Osteocyte (in vitro differentiated cells): ENCODE measurements at regions not wholly inside any gene's neighbourhood (a gene's known extent, or its start where the extent isn't known, plus 50 kb on each side); places are given as distances from the start of the nearest gene placed in this dataset.

Experiments used
- DNase-seq: peaks from one replicate; pipeline ENCODE4 v3.0.0; 2021; ENCODE audit warnings: mixed read lengths; ENCODE audit not compliant: unreplicated experiment; ENCODE audit errors: extremely low spot score
- H3K27ac Mint-ChIP-seq: one replicate; pipeline ENCODE4 v1.8.0; 2021; ENCODE audit warnings: mild to moderate bottlenecking, mixed read lengths; ENCODE audit not compliant: unreplicated experiment
- H3K27me3 Mint-ChIP-seq: one replicate; pipeline ENCODE4 v1.8.0; 2021; ENCODE audit warnings: mixed read lengths; ENCODE audit not compliant: unreplicated experiment
- H3K36me3 Mint-ChIP-seq: one replicate; pipeline ENCODE4 v1.8.0; 2021; ENCODE audit warnings: mixed read lengths; ENCODE audit not compliant: unreplicated experiment
- H3K4me1 Mint-ChIP-seq: one replicate; pipeline ENCODE4 v1.8.0; 2021; ENCODE audit warnings: mixed read lengths; ENCODE audit not compliant: unreplicated experiment
- H3K4me3 Mint-ChIP-seq: one replicate; pipeline ENCODE4 v1.8.0; 2021; ENCODE audit warnings: mild to moderate bottlenecking, moderate library complexity, mixed read lengths; ENCODE audit not compliant: unreplicated experiment
- H3K9me3 Mint-ChIP-seq: one replicate; pipeline ENCODE4 v1.8.0; 2021; ENCODE audit warnings: mixed read lengths; ENCODE audit not compliant: unreplicated experiment
- CTCF ChIP-seq: fragments of 200-600 bp; sonication (generic); IDR thresholded peaks from 2 replicates; pipeline ENCODE4 v1.5.0; 2021; ENCODE audit warnings: antibody characterized with exemption, mild to moderate bottlenecking, moderate library complexity

GRCh38 chr1:106698660-106699059 lies 357.8 kb upstream of the PRMT6 start:
- Mint-ChIP-seq H3K9me3 (peaks cover 29% of the 10 kb centered on the region), H3K4me3 (no peak overlapping the region), H3K27ac (no peak overlapping the region), H3K36me3 (no peaks in the 10 kb centered on the region), H3K27me3 (no peaks in the 10 kb centered on the region), H3K4me1 (no peaks in the 10 kb centered on the region)
- TF ChIP-seq CTCF, result no peak
- DNase-seq, result no peak

- no peak for DNase-seq
- Mint-ChIP-seq H3K27me3 (no peaks in the 10 kb centered on the region), H3K9me3 (peaks cover 33% of the 10 kb centered on the region), H3K27ac (no peak overlapping the region), H3K36me3 (no peaks in the 10 kb centered on the region), H3K4me1 (no peaks in the 10 kb centered on the region), H3K4me3 (no peak overlapping the region)
- TF ChIP-seq CTCF, result no peak
Observed at GRCh38 chr1:106699433-106699832, 357.0 kb upstream of the PRMT6 start.

- TF ChIP-seq CTCF, result no peak
- H3K4me3 Mint-ChIP-seq, result no peak overlapping the region
- H3K27me3 Mint-ChIP-seq, result no peaks in the 10 kb centered on the region
- H3K4me1 Mint-ChIP-seq, result no peaks in the 10 kb centered on the region
- DNase-seq, result no peak
- no peak overlapping the region for H3K27ac Mint-ChIP-seq
- H3K9me3 Mint-ChIP-seq, result peaks cover 33% of the 10 kb centered on the region
- H3K36me3 Mint-ChIP-seq, result no peaks in the 10 kb centered on the region
Observed at GRCh38 chr1:106700211-106700610, 356.3 kb upstream of the PRMT6 start.

GRCh38 chr1:106705971-106706370 lies 350.5 kb upstream of the PRMT6 start:
- DNase-seq, result no peak
- Mint-ChIP-seq H3K27me3 (no peaks in the 10 kb centered on the region), H3K27ac (no peak overlapping the region), H3K9me3 (peaks cover 25% of the 10 kb centered on the region), H3K36me3 (no peaks in the 10 kb centered on the region), H3K4me1 (no peaks in the 10 kb centered on the region), H3K4me3 (no peak overlapping the region)
- no peak for TF ChIP-seq CTCF

- Mint-ChIP-seq H3K27ac (no peak overlapping the region), H3K4me1 (no peaks in the 10 kb centered on the region), H3K36me3 (no peaks in the 10 kb centered on the region), H3K27me3 (no peaks in the 10 kb centered on the region), H3K4me3 (no peak overlapping the region), H3K9me3 (no peaks in the 10 kb centered on the region)
- TF ChIP-seq CTCF, result no peak
- DNase-seq, result no peak
Observed at GRCh38 chr1:106717591-106717990, 338.9 kb upstream of the PRMT6 start.
